AG09319 (cell line): ENCODE measurements at regions not wholly inside any gene's neighbourhood (a gene's known extent, or its start where the extent isn't known, plus 50 kb on each side); places are given as distances from the start of the nearest gene placed in this dataset.

Experiments
- DNase-seq: peaks from one replicate; pipeline ENCODE4 v3.0.0-alpha.2; 2010; ENCODE audit warnings: low read depth; ENCODE audit errors: extremely low read depth
- TF ChIP-seq, protein P1 (sequence below): IDR thresholded peaks from 2 replicates; pipeline ENCODE4 v1.5.1; 2011; ENCODE audit warnings: low read depth, mild to moderate bottlenecking, inconsistent platforms, low read length, moderate library complexity

DNA sequence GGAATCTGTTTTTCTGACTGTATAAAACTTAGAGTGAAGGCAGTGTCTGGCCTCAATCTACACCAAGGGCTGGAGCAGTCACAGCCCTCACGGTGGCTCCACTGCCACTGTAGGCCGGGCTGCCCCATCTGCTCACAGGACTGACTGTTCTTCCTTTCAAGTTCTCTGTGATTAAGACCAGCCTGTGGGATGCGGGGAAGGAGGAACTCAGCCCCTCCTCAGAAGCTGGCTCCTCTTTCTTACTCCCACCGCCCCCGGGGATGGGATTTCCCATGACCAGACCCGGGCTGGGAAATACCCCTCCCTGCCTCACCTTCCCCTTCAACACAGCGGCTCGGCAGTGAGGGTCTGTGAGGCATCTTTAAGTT is 106.0 kb downstream of the COPS8 start:
- TF ChIP-seq, protein P1, sequence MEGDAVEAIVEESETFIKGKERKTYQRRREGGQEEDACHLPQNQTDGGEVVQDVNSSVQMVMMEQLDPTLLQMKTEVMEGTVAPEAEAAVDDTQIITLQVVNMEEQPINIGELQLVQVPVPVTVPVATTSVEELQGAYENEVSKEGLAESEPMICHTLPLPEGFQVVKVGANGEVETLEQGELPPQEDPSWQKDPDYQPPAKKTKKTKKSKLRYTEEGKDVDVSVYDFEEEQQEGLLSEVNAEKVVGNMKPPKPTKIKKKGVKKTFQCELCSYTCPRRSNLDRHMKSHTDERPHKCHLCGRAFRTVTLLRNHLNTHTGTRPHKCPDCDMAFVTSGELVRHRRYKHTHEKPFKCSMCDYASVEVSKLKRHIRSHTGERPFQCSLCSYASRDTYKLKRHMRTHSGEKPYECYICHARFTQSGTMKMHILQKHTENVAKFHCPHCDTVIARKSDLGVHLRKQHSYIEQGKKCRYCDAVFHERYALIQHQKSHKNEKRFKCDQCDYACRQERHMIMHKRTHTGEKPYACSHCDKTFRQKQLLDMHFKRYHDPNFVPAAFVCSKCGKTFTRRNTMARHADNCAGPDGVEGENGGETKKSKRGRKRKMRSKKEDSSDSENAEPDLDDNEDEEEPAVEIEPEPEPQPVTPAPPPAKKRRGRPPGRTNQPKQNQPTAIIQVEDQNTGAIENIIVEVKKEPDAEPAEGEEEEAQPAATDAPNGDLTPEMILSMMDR = no peak; the same call in 1 of the 2 replicates
- no peak for DNase-seq

DNA sequence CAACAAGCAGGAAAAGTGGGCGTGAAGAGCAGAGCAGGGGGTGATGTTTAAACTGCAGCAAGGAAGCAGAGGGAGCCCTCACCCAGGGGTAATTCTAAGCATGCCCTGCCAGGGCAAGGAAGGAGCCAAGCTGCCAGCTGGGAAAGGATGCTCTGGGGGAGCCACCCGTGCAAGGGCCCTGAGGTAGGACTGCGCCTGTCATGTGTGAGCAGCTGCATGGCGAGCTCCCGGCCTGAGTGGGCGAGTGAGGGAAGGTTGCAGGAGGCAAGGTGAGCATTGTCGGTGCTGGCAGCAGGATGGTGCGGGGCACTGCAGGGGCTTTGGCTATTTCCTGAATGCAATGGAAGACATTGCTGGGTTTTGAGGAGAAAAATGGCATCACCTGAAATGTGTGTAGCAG is 107.2 kb downstream of the COPS8 start:
- no peak for DNase-seq
- TF ChIP-seq, protein P1 = no peak

DNA sequence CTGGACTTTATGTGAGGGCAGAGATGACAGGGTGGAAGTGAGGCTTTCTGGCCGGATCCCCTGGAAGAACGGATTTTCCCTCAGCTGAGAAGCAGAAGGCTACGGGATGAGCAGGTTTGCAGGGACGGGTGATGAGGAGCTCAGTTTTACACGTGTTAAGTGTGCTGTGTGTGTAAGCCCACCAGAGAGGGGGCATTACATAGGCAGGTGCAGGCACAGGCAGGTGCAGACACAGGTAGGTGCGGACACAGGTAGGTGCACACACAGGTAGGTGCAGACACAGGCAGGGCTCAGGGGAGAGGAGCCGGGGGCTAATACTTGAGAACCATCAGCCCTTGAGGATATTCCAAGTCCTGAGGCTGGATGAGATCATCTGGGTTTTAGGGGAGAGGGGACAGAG is 107.7 kb downstream of the COPS8 start:
- DNase-seq = no peak
- TF ChIP-seq, protein P1 = no peak

DNA sequence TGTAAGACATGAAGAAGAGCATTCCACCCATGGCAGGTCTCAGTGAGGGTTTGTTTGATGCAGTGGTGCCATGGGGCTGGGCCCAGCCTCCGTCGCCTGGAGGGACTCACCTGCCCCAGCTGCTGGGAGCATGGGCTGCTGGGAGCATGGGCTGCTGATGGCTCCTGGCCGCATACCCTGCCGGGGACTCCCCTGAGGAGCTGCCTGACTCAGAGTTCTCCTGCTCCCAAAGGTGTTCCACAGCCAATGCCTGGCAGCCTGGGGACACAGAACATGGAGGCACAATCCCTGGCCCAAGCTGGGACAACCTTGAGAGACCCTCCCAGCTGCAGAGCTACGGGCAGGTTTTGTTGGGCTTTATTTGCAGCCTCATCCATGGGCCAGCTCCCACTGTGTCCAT is 108.4 kb downstream of the COPS8 start:
- DNase-seq = no peak
- TF ChIP-seq, protein P1 = no peak

DNA sequence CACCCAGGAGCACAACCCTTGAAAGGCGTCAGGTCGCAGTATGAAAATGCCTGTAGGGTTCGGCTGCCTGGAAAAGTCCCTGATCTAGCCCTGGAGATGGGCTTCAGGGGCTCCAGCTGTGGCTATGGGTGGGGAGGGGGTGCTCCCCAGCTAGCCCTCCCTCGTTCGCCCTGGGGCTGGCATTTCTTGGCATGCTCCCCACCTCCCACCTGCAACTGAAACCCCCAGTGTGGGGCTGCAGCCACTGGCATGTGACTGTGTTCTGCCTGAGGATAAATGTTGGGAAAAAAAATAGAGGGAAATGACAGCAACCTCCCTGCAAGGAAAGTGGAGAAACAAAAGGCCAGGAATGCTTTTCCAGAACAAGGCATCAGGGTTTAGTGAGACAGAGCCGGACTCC is 109.2 kb downstream of the COPS8 start:
- TF ChIP-seq, protein P1 = no peak
- no peak for DNase-seq

DNA sequence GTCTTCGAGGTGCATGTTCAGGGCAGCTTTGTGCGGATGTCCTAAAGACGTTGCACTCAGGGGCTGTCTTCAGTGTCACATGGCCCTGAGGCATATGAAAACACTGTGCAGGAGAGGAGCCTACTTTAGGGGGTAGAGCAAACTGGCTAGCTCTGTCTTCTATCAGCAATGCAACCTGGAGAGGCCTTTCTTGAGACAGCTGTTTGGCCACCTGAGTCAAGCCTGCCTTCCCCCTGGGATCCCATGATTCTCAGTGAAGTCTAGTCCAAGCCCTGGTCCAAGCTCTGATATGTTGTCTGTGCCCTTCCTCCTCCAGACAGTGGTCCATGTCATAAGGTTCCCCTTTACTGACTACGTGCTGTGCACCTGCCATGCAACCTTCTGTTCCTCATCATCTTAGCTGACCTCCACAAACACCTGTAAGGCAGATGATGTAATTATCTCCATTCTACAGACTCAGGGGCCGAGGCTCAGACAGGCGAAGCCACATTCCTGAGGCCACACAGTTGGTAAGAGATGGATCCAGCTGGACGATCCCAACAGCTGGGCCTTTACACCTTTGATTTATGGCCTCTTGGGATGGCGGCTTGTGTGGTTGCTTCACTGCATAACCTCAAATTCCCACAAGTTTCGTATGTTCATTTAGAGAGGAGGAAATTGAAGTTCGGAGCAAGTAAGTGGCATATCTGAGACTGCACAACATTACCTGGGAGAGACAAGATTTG is 109.9 kb downstream of the COPS8 start:
- DNase-seq = no peak
- TF ChIP-seq, protein P1 = no peak

DNA sequence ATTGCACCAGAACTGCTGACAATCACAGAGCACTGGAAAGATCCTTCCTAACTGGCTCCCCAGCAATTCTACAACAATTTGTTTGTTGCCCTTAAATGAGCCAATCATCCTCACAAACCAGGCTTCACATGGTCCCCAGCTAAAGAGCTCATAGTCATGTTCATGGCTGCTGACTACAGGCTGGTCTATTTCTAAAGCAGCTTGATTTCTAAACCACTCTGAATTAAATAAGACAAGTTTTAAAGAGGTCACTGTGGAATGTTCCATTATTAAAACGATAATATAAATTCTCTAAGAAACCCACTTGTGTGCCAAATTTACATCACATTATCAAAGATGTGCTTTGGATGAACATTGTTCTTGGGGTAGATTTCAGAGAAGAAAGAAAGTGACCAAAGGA is 110.7 kb downstream of the COPS8 start:
- no peak for DNase-seq
- TF ChIP-seq, protein P1 = no peak
